ENCODE measurements at regions not wholly inside any gene's neighbourhood (a gene's known extent, or its start where the extent isn't known, plus 50 kb on each side); places are given as distances from the start of the nearest gene placed in this dataset.

GRCh38 chr3:88773766-88774165, 333.7 kb upstream of the EPHA3 start:
- TF ChIP-seq CTCF (IDR thresholded peaks at IDR 0.05) (no peak), POLR2AphosphoS5 (IDR thresholded peaks at IDR 0.05) (no peak), POLR2A (IDR thresholded peaks at IDR 0.05) (no peak)

All from transverse colon (tissue), 4 donors.